CD4-positive, alpha-beta T cell treated with Interleukin-10 for 1 hour (primary cell): ENCODE measurements at regions not wholly inside any gene's neighbourhood (a gene's known extent, or its start where the extent isn't known, plus 50 kb on each side); places are given as distances from the start of the nearest gene placed in this dataset.
"Not testable (repeated sequence)": the region's sequence is repeated elsewhere in the genome, so short reads cannot be mapped to it uniquely, and the experiment has no call there.

ENCODE experiments used
- DNase-seq: peaks from one replicate; pipeline ENCODE4 v3.0.0-alpha.2; 2020

DNA sequence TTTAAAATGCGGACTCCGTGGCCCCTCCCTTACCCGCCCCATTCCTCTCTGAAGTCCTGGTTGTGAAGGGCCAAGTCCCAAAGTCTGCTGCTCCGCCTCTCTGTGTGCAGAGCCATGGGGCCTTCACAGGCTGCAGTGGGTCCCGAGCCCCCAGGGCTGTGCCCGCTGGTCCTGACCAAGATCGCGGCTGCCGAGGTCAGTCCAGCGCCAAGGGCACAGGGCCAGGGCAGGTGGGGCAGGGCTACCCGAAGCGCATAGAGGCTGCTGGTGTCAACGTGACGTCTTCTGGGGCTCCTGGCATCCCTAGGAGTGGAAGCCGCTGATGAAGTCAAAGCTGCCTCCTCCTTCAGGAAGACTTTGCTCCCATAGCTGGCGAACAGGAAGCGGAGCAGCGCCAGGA is 858.8 kb downstream of the TUBA3C start:
- DNase-seq: not testable (repeated sequence)

DNA sequence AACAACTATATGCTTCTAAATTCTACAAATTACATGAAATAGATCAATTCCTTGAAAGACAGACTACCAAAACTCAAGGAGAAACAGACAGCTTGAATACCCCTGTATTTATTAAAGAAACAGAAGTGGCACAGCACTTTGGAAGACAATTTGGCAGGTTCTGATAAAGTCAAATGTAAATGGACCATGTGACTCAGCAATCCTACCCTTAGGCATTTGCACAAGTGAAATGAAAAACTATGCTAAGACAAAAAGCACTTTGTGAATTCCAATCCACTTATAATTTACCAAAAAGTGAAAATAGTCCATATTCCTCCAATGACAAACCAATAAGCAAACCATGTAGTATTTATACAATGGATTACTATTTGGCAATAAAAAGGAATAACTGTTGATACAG is 862.0 kb downstream of the TUBA3C start:
- not testable (repeated sequence) for DNase-seq

DNA sequence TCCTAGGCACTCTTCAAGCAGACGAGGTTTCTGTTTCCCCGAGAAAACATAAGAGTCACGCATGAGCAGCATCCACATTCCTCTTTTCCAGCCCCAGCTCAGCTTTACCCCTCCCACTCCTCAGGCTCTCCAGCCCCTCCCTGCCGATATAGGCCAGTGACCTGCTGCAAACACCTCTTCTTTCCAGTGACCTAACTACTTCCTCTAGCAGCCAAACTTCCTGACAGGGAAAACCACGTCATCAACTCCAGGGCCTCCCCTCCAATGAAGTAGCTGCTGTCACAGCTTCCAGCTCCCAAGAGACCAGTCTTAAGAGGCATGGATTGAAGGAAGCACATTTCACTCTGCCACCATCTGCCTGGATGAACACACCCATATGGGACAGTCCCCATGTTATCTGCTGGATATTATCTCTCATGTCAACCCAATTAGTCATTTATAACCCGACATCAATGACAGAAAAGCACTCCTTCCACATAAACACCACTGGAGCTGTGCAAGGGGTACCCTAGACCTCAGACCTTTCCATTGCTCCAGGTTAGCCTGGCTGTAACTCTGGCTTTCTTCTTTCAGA is 878.3 kb downstream of the TUBA3C start:
- DNase-seq: not testable (repeated sequence)

DNA sequence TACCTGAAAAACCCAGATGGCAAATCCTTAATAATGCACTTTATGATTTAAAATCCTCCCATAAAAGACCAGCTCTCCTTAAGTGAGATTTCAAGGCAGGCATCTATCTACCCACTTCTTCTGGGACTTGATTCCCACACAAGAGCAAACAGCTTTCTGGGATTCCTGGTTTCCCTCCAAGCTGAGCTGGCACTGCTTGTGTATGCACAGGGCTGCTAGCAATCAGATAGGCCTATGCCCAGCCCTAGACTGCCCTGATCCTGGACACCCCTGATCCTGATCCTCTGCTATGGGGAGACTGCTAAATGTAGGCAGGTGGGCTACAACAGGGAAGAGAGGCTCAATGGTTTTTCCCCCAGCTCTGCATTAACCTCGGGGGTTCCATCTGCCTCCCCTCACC is 880.7 kb downstream of the TUBA3C start:
- DNase-seq: not testable (repeated sequence)

DNA sequence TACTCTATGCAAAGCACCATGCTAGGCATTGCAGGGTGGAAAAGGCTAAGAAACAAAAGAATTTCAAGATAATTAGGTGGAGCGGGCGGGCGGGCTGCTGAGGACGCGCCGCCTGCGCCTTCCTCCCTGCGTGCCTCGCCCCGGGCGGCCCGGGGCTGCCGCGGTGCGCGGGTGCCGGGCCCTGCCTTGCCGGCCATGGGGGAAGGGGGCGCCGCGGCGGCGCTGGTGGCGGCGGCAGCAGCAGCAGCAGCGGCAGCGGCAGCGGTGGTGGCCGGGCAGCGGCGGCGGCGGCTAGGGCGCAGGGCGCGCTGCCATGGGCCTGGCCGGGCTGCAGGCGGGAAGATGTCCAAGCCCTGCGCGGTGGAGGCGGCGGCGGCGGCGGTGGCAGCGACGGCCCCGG is 884.3 kb downstream of the TUBA3C start:
- not testable (repeated sequence) for DNase-seq

DNA sequence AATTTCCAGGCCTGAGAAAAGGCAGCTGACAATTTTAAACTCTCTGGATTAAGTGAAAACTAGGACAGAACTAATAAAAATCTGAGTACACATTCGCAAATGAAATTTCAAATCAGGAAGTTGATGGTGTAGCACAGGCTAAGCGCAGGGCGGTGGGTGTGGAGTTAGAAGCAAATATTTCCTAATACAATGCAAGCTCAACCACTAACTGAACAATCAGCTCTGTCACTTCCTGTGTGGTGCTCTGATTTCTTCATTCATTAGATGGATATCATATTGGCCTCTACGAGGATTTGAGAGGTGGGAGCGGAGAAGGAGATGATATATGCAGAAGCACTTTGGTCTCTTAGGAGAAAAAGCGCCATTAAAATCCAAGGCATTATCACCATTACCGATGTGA is 885.0 kb downstream of the TUBA3C start:
- DNase-seq: not testable (repeated sequence)

DNA sequence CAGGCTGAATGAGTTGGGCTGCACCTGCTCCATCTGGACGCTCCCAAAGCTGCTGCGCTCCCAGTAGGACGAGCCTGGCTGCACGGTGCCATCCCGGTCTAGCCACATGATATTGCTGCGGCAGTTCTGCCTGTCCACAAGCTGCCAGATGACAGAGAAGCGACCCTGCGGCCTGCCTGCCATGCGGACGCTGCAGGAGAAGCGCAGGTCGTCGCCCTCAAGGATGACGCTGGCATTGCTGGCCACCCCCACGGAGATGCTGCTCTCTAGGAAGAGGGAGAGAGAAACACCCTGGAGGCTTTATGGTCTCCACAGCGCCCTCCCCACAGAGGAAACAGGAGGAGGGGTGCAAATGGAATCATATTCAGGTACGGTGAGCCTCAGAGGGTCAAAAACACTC is 887.3 kb downstream of the TUBA3C start:
- DNase-seq: not testable (repeated sequence)

DNA sequence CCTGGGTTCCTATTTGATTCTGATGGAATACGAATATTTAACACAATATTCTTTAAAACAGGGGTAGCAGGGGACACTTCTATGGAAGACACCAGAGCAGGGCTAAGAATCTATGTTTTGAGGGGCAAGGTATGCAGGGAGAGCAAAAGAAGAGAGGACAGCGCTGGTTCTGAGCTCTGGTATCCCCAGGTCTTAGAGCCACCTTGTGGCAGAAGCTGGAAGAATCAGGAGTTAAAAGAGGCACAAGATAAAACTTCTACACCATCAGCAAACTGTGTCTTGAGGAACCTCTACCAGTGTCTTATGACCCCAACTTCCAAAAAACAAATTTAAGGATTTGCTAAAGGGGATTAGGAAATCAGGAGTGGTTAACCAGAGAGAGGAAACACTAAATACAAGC is 894.8 kb downstream of the TUBA3C start:
- DNase-seq: not testable (repeated sequence)

DNA sequence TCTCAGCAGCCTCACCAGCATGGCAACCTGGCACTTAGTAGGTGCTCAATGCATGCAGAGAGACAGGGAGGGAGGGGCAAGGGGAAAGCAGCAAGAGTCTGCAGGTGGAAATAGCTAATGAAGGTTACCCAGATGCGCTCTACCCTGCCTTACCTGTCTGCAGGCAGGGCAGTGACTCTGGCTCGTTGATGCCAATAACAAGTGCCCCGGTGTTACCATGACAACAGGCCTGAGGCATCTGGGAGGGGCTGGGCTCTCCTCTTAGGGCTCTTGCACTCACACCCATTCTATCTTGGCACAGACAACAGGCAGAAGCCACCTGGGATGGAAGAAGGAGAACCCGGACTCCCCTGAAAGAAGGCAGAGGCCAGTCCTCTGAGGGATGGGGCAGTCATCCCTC is 896.0 kb downstream of the TUBA3C start:
- not testable (repeated sequence) for DNase-seq

DNA sequence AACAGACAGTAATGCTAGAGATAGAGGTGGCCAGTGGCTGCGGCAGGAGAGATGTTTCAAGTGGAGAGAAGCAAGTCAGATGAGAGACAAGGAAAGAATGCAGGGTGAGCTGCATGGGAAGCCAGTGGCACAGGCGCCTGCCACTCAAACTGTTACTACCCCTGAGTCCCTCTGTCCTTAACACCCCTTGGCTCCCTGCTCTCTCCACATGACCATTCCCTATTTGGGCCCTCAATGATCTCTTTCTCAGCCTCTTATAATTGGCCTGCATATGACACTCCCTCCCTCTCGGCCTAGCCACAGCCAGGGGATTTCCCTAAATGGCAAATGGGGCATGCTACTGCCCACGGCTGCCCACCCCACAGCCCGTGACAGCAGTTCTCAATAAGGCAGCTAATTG is 897.6 kb downstream of the TUBA3C start:
- not testable (repeated sequence) for DNase-seq

DNA sequence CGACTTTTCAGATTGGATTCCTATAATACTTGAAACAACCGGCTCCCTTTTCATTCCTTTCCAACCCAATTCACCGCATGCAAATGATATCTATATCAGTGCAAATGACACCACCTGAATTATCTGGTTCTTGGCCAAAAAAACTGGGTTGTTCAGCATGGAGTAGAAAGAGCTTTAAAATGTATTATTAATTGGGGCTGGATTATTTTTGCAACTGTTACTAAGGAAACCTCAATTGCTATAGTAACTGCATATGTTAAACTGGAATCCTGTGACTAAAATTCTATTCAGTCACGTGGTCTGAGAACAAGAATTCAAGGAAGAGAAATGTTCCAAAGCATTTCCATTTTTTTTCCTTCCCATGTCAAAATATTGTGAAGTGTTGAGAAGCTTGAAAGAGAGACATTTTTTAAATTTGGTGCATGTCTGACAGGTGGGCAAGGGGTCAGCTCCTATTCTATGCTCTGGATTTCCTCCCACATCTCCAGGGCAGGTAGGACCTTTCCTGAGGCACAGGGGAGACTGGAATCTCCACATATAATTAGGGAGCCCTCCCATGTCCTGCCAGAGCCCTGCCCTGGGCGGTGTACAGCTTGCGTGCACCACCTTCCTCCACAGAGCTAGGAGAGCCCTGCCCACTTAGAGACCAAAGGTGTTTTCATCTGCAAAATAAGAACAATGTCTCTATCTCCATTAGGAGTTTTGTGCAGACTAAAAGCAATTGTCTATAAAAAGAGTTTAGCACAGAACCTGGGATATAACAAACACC is 899.6 kb downstream of the TUBA3C start:
- not testable (repeated sequence) for DNase-seq

DNA sequence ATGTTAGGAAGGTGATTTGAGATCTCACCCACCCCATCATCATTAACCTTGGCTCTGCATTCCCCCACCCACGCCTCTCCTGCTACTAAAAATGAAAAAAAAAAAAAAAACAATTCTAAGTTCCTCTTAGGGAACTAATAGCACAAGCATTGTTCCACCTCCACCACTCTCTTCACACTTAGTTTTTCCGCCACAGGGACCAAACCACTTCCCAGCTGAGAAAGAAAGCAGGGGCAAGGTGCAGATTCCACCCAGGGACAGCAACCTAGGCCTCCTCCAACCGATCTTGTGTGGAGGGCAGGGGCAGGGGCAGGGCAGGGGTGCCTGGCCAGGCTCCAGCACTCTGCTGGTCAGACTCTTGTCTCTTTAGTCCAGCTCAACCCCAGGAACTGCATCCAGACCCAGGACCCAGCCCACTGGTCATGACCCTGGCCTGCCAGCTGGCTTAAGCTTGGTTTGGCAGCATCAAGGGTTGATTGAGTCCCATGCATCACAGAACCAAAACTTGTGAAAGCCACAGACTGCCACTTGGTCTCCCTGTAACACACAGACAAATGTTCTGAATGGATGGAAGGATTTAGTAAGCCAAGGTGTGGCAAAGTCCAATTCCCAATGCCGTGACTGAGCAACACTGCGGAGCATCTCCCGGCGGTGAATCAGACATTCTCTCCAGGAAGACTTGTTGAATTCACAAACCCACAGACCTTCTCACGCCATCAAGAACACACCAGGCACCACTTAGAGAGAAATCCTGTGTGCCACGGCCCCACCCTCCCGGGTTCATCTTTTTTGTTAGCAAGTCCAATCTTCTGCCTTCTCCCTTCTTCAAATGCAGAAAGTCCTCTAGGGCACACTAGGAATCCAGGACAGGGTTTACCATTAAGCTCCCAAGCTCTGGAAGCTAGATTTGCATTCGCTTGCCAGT is 900.5 kb downstream of the TUBA3C start:
- not testable (repeated sequence) for DNase-seq

DNA sequence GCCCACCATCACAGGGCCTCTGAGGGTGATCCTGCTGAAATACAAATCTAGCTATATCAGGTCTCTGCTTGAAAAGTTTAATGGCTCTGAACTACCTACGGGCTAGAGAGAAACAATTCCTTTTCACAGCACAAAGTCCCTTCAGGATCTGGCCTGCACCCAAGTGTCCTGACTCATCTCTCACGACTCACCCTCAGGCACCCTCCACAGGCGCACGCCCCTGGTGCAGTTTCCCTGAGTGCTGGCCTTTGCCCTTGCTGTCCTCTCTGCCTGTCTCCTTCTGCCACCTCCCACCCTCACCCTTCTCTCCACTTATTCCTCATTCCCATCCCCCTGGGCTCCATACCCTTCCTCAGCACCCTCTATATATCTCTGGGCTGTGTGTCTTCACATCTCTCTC is 901.7 kb downstream of the TUBA3C start:
- not testable (repeated sequence) for DNase-seq

DNA sequence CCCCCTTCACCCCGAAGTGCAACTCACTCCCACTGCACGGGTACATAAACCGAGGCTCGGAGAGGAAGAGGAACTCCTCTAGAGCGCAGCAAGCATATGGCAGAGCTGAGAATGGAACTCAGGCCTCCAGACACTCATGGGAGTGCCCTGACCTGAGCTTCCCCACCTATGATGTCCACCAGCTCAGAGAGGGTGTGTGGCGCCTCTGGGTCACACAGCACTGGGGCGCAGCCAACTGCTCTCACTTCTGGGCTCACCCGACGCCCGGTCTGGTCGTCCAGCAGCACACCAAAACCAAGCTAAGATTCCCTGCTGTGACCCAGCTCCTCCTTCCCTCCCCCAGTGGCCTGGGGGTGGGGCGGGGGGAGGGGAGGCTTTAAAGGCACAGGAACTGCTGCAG is 904.3 kb downstream of the TUBA3C start:
- DNase-seq: not testable (repeated sequence)

DNA sequence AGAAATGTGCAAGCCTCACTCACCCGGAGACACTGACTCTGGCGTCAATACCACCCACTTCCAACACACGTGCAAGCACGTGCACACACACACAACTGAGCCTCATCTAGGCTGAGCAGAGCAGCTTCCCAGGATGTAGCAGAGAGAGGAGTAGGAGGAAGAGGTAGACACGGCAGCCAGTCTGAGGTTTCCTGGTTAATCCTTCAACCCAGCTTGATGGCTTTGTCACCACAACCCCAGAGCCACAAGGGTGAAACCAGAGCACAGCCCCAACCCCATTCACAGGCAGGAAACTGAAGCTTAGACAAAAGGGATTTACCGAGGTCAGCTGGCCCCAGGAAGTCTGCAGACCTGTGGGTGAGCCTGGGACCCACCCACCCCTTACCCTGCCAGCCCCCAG is 905.3 kb downstream of the TUBA3C start:
- not testable (repeated sequence) for DNase-seq

DNA sequence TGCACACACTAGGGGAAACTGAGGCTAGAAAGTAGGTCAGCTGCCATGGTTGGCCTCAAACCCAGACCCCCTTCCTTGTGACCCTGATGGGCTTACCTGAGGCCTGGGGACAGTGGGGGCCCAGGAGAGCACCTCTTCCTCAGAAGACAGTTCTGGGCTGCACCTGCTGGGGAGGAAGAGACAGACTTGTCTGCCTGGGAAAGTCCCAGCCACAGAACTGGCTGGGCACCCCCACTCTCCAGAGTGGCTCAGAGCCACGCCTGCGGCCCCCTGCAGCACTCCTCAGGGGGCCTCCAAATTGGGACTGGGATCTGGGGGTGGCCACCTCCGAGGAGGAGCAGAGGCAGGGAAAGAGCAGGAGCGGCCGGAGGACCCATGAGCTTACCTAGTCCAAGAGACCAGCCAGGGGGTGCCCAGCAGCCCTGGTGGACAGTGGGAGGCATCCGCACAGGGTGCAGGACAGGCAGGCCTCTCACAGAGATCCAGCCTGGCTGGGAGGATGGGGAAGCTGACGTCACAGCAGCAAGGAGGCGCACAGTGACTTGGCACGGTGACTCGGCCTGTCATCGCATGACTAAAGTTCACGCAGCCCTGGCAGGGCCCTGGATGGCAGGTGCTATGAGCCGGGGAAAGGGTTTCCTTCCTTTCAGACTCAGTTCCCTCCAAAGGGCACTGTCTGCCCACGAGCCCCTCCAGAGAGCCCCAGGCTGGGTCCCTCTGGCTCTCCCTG is 907.7 kb downstream of the TUBA3C start:
- DNase-seq: not testable (repeated sequence)

DNA sequence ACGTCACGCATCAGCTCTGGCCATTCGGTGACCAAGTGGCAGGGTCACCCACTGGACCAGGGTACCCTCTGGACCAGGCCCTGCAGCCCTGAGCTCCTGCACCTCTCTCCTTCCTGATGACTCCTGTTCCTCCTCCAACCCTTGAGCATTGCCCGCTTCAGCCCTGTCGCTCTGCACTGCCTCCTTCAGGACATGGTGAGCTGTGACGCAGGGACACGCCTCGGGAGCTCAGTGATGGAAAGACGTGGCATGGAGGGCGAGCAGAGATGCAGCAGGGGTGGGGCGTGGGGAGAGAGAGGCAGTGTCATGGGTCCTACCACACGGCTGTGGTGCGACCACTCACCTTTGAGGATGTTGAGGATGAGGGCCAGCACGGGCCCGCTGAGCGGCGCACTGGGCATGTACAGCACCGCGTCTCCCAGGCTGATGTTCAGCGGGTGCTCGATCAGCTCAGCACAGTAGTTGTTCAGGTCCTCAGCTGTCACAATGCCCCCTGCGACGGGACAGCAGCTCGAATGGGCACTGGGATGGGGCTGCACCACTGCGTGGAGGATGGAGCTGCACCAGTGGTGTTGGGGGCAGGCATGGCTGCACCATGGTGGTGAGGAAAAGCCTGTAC is 922.7 kb downstream of the TUBA3C start:
- DNase-seq: not testable (repeated sequence)

DNA sequence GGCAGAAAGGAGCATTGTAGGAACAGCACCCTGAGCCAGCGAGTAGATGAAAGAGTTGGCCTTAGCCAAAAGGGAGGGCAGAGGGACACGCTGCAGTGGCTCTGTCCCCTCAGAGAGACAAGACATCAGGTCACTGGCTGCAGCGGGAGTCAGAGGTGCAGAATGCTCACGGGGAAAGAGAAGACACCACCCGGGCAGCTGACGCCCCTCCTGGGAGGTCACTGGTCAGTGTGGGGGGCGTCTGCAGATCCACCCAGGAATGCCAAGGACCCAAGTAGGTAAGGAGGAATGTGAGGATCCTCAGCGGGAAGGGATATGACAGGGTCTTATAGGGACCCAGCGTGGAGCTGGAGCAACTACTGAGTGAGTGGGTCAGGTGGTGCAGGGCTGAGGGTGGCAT is 923.9 kb downstream of the TUBA3C start:
- not testable (repeated sequence) for DNase-seq

DNA sequence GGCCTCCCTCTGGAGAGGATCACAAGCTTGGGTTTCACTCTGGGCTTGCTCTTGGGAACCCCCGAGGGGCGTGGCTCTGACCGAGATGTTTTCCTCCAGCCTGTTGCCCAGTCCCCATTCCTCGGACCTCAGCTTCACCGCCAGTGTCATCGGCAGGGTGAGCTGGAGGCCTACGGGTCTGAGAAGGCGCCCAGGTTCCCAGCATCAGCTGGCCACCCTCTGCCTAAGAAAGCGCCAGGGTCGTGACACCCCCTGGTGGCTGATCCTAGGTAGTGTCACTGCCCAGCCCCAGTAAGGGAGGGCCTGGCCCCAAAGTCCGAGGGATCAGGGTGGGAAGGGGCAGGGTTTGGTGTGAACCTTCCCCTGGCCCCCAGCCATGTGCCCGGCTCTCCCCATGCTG is 928.8 kb downstream of the TUBA3C start:
- not testable (repeated sequence) for DNase-seq

DNA sequence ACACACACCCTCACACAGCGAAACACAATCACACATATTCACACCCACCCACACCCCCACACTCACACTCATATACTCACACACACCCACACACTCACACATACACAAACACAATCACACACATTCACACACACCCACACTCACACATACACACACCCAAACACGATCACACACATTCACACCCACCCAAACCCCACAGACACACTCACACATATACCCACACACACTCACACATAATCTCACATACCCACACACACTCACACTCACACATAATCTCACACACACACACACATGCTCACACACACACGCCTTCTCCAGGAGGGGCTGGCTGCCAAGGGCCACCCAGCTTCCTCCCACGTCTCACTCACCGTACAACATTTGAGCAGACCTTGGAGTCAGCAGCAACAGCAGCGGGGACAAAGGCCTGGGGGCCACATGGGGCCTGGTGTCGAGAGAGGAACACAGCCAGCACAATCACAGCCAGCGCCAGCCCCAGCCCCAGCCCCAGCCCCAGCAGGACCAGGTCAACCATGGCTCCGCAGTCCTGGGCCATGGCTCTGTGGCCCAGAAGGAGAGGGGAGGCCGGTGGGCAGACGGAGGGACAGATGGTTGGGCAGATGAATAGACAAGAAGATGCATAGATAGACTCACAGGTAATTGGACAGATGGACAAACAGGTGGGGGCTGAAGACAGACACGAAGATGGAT is 932.9 kb downstream of the TUBA3C start:
- DNase-seq: not testable (repeated sequence)

DNA sequence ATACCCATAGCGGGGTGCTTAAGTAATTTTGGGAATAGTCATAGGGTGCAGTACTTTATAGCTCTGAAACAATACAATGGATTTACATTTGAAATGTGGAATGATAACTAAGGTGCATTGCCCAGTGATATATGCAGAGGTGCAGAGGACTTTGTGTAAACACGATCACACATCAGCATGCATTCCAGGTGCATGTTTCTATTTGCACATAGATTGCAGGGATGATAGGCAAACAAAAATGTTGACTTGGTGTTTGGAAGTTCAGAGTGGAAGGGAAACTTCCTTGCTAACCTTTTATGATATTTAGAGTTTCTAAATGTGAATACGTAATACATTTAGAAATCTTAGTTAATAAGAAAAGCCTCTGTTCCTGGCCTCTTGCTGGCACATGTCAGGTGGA is 941.5 kb downstream of the TUBA3C start:
- DNase-seq: not testable (repeated sequence)

DNA sequence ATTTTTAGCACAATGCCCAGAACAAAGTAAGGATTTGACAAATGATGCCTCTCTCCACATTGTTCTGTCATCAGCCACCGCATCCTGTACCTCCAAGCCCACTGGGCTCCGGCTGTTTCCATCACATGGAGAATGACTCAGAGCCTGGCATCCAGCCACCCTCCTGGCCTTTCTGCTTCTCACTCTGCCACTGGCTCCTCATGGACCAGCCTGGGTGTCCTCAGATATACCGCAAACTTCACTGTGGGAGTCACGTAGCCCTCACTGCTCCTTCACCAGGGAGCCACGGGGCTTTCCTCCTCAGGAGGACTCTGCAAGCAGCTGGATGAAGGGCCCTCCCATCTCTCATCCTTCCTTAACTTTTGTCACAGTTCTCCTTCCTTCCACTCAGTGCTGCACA is 943.0 kb downstream of the TUBA3C start:
- DNase-seq: not testable (repeated sequence)
